Right lobe of liver (tissue), 4 donors: ENCODE measurements at regions not wholly inside any gene's neighbourhood (a gene's known extent, or its start where the extent isn't known, plus 50 kb on each side); places are given as distances from the start of the nearest gene placed in this dataset.

ENCODE experiments used
- POLR2A ChIP-seq: fragments of 450-650 bp; IDR thresholded peaks from one replicate; pipeline ENCODE4 v1.6.1; 2017; ENCODE audit warnings: antibody characterized with exemption, mild to moderate bottlenecking
- TF ChIP-seq, protein P1 (sequence below), 4 donors: fragments of 200-600 bp in 3 of 4; fragments of 450-650 bp in 1 of 4; IDR thresholded peaks; one replicate each; pipeline versions ENCODE4 v1.5.1 to v1.8.0; 2016 to 2022; ENCODE audit warnings: antibody characterized with exemption in 4 of 4, mild to moderate bottlenecking in 2 of 4
- donor health status: DM: no; HTN: no; CAD: no.
- donor health status: DM: no; HTN: no; CAD: no.
- donor health status: DM: no; HTN: yes; CAD: no.

DNA sequence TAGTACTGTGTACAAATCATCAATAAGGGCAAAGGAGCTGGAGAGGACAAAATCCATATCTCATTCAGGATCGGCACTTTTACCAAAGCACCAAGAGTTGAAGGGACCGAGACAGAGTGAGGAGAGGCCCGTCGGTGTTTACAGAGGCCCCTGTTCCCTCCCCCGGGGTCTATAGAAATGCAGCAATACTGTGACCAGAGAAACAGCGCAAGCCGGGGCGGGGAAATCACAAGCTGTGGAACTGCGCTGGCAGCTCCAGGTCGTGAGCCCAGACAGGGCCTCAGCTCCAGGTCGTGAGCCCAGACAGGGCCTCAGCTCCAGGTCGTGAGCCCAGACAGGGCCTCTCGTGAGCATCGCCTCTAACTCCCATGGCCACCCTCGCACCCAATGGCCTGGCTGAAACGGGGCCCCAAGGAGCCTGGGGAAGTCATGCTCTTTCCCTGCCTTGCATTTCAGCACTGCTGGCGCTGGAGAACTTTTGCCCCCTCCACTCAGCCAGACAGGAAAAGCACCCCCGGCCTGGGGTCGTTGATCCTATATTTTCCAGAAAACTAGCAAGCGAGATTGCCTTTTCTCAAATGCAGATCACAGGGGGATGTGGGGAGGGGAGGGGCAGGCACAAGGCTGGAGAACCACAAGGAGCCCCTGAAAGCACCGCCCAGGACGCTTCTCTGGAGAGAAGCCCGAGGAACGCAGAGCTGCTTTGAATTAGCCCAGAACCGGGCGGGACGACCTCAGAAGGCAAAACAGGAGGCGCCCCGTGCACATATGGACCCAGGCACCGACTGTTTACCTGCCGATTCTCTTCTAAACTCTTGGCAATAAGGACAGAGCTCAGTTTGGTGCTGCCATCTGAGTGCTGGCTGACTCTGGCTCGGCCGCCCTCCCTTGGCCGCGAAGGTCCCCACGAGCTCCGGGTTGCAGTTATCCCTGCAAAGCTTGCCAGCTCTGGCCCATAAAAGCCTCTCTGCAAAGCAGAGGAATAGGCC lies 223.7 kb downstream of the ACKR3 start:
- no peak for TF ChIP-seq POLR2A
- TF ChIP-seq, protein P1, sequence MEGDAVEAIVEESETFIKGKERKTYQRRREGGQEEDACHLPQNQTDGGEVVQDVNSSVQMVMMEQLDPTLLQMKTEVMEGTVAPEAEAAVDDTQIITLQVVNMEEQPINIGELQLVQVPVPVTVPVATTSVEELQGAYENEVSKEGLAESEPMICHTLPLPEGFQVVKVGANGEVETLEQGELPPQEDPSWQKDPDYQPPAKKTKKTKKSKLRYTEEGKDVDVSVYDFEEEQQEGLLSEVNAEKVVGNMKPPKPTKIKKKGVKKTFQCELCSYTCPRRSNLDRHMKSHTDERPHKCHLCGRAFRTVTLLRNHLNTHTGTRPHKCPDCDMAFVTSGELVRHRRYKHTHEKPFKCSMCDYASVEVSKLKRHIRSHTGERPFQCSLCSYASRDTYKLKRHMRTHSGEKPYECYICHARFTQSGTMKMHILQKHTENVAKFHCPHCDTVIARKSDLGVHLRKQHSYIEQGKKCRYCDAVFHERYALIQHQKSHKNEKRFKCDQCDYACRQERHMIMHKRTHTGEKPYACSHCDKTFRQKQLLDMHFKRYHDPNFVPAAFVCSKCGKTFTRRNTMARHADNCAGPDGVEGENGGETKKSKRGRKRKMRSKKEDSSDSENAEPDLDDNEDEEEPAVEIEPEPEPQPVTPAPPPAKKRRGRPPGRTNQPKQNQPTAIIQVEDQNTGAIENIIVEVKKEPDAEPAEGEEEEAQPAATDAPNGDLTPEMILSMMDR (IDR thresholded peaks at IDR 0.05), result no peak
